NB4 (cell line): ENCODE measurements at regions not wholly inside any gene's neighbourhood (a gene's known extent, or its start where the extent isn't known, plus 50 kb on each side); places are given as distances from the start of the nearest gene placed in this dataset.

Source experiments
- CTCF ChIP-seq: IDR thresholded peaks from one replicate; pipeline ENCODE4 v1.5.1; 2012; ENCODE audit warnings: low read depth, low read length
- MAX ChIP-seq: IDR thresholded peaks from 2 replicates; pipeline ENCODE4 v1.6.1; 2011; ENCODE audit warnings: low read depth, low read length
- MYC ChIP-seq: IDR thresholded peaks from 2 replicates; pipeline ENCODE4 v1.6.1; 2011; ENCODE audit warnings: low read depth, low read length
- POLR2A ChIP-seq: IDR thresholded peaks from 2 replicates; pipeline ENCODE4 v1.6.1; 2011; ENCODE audit warnings: mild to moderate bottlenecking; ENCODE audit not compliant: insufficient read length; ENCODE audit errors: extremely low read depth

DNA sequence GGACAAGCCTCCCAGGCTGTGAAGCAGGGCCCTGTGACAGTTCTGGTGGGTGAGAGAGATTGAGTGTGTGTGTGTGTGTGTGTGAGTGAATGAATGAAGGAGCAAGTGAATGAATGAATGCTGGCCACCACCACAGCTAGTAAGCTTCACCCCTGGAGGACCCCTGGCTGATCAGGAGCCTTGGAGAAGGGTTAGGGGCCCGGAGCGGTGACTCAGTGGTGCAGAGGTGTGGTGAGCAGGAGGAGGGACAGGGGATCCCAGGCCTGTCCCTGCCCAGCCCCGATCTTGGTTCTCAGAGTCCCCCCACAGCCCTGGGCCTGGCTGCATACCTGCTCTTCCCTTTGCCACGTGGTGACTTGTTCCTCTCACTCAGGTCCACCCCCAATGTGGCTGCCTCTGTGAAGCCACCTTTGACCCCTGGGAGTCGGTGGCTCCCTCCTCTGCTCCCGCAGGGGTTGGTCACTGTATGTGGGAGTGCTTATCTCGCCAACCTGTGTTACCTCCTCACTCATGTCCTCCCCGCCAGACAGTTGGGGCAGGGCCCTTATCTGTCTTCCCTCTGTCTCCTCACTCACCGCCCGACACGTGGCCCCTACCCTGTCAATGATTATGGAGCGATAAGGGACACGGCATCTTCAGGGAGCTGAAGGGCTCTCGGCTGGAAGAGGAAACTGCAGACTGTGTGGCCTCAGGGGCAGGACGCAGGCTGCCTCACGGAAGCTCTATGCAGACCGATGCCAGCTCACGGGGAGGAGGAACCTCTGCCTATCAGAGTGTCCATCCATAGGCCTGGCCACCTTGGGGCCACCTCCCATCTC, 99.9 kb upstream of the PITX1 start:
- TF ChIP-seq POLR2A (no peak), CTCF (no peak), MYC (no peak), MAX (peak; percentile 27)
